Calu3 (cell line): ENCODE measurements at regions not wholly inside any gene's neighbourhood (a gene's known extent, or its start where the extent isn't known, plus 50 kb on each side); places are given as distances from the start of the nearest gene placed in this dataset.

Experiments
- BruUV-seq: library from RNA; stranded (reverse); fragments of 400-500 nt; replicated peaks from 2 replicates; lab custom pipeline; 2021; lab: Mats Ljungman, UMichigan
- CTCF ChIA-PET: fragments of 300-600 bp; sonication (Branson Sonifier 250); formaldehyde crosslinking; loops from one replicate; lab custom pipeline; 2022; ENCODE audit warnings: antibody characterized with exemption; lab: Charles Lee
- DNase-seq: peaks from one replicate; pipeline ENCODE4 v3.0.0; 2022
- H3K27ac Mint-ChIP-seq: one replicate; pipeline ENCODE4 v1.8.0; 2022; ENCODE audit warnings: mixed read lengths; ENCODE audit not compliant: unreplicated experiment
- H3K27me3 Mint-ChIP-seq: one replicate; pipeline ENCODE4 v1.8.0; 2022; ENCODE audit warnings: mixed read lengths; ENCODE audit not compliant: unreplicated experiment
- H3K36me3 Mint-ChIP-seq: one replicate; pipeline ENCODE4 v1.8.0; 2022; ENCODE audit warnings: mild to moderate bottlenecking, moderate library complexity, mixed read lengths; ENCODE audit not compliant: insufficient read depth, unreplicated experiment
- H3K4me1 Mint-ChIP-seq: one replicate; pipeline ENCODE4 v1.8.0; 2022; ENCODE audit warnings: mild to moderate bottlenecking, low read depth, mixed read lengths; ENCODE audit not compliant: unreplicated experiment
- H3K4me3 Mint-ChIP-seq: one replicate; pipeline ENCODE4 v1.8.0; 2022; ENCODE audit warnings: mild to moderate bottlenecking, low read depth, moderate library complexity, mixed read lengths; ENCODE audit not compliant: unreplicated experiment
- H3K9me3 Mint-ChIP-seq: one replicate; pipeline ENCODE4 v1.8.0; 2022; ENCODE audit warnings: low read depth, mixed read lengths; ENCODE audit not compliant: unreplicated experiment
- CTCF ChIP-seq: fragments of 200-600 bp; IDR thresholded peaks from one replicate; pipeline ENCODE4 v1.8.0; 2022; ENCODE audit warnings: antibody characterized with exemption; ENCODE audit not compliant: unreplicated experiment
- intact Hi-C: fragments of 100-400 bp; cut with micrococcal nuclease; formaldehyde crosslinking; loops from one replicate; pipeline ENCODE4 v1.10.0; 2022; ENCODE audit not compliant: unreplicated experiment

DNA sequence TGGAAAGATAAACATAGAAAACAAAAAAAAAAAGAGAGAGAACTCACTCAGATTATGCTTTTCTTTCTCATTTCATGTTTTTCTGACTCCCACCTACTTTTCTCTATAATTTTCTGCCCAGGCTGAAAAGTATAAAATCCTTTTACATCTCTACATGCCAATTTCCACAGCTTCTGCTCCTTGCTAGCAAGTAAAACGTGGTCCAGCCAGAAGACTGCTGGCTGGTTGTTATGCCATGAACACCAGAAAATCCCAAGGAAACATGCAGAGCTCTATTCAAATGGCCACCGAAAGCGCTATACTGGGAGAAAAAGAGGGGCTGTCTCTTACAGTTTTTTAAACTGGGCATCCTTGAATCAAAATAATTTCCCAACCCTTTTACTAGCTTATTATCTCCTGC lies 512.8 kb upstream of the ID4 start:
- no peaks in the 10 kb centered on the region for H3K36me3 Mint-ChIP-seq
- intact Hi-C loops = no loop called here
- no peak overlapping the region for H3K27ac Mint-ChIP-seq
- peaks cover 9% of the 10 kb centered on the region for H3K9me3 Mint-ChIP-seq
- no peak for TF ChIP-seq CTCF
- CTCF ChIA-PET = interaction anchor here (0.6 kb wide), 1 partner anchor 236 kb away, joined by 10 read pairs; no protein-coding TSS in a partner anchor
- BruUV-seq = no TSS peak
- no peak for DNase-seq
- no peaks in the 10 kb centered on the region for H3K27me3 Mint-ChIP-seq
- no peak overlapping the region for H3K4me3 Mint-ChIP-seq
- H3K4me1 Mint-ChIP-seq = no peaks in the 10 kb centered on the region

- no peaks in the 10 kb centered on the region for H3K27me3 Mint-ChIP-seq
- no peaks in the 10 kb centered on the region for H3K4me1 Mint-ChIP-seq
- peaks cover 13% of the 10 kb centered on the region for H3K9me3 Mint-ChIP-seq
- TF ChIP-seq CTCF = no peak
- CTCF ChIA-PET = no interaction called here
- no peak overlapping the region for H3K4me3 Mint-ChIP-seq
- no peak for DNase-seq
- intact Hi-C loops = no loop called here
- no peak overlapping the region for H3K27ac Mint-ChIP-seq
- no TSS peak for BruUV-seq
- no peaks in the 10 kb centered on the region for H3K36me3 Mint-ChIP-seq
Observed at GRCh38 chr6:19325335-19325789, 511.8 kb upstream of the ID4 start.

- CTCF ChIA-PET = interaction anchor here (0.9 kb wide), 1 partner anchor 11 kb away, joined by 3 read pairs; no protein-coding TSS in a partner anchor
Observed at GRCh38 chr6:19327241-19327640, 509.9 kb upstream of the ID4 start.

GRCh38 chr6:19327661-19328060 lies 509.5 kb upstream of the ID4 start:
- no peak overlapping the region for H3K4me3 Mint-ChIP-seq
- H3K27ac Mint-ChIP-seq = no peak overlapping the region
- no peak for TF ChIP-seq CTCF
- intact Hi-C loops = no loop called here
- CTCF ChIA-PET = no interaction called here
- no peaks in the 10 kb centered on the region for H3K27me3 Mint-ChIP-seq
- H3K9me3 Mint-ChIP-seq = peaks cover 13% of the 10 kb centered on the region
- no peaks in the 10 kb centered on the region for H3K4me1 Mint-ChIP-seq
- BruUV-seq = no TSS peak
- no peak for DNase-seq
- H3K36me3 Mint-ChIP-seq = no peaks in the 10 kb centered on the region

More at GRCh38 chr6:19327241-19327640, 509.9 kb upstream of the ID4 start:
- BruUV-seq = no TSS peak
- no peaks in the 10 kb centered on the region for H3K36me3 Mint-ChIP-seq
- DNase-seq = no peak
- H3K4me3 Mint-ChIP-seq = no peak overlapping the region
- intact Hi-C loops = no loop called here
- no peaks in the 10 kb centered on the region for H3K27me3 Mint-ChIP-seq
- no peak for TF ChIP-seq CTCF
- H3K4me1 Mint-ChIP-seq = no peaks in the 10 kb centered on the region
- H3K9me3 Mint-ChIP-seq = peaks cover 13% of the 10 kb centered on the region
- H3K27ac Mint-ChIP-seq = no peak overlapping the region
